OCI-LY3 (cell line): ENCODE measurements at regions not wholly inside any gene's neighbourhood (a gene's known extent, or its start where the extent isn't known, plus 50 kb on each side); places are given as distances from the start of the nearest gene placed in this dataset.

Experiments used
- CTCF ChIP-seq: fragments of 200-600, 300-600 bp; sonication (generic); IDR thresholded peaks from 2 replicates; pipeline ENCODE4 v1.5.1; 2014; ENCODE audit warnings: antibody characterized with exemption, low read length, low read depth
- EZH2phosphoT487 ChIP-seq: fragments of 200-600 bp; shearing (Covaris generic); IDR thresholded peaks from 2 replicates; pipeline ENCODE4 v1.6.1; 2018; ENCODE audit warnings: antibody characterized with exemption, mixed run types, low read depth

- no peak for TF ChIP-seq CTCF
- TF ChIP-seq EZH2phosphoT487: no peak
Measured at GRCh38 chr6:126110512-126111270, 124.4 kb downstream of the TRMT11 start.
